ENCODE measurements at regions not wholly inside any gene's neighbourhood (a gene's known extent, or its start where the extent isn't known, plus 50 kb on each side); places are given as distances from the start of the nearest gene placed in this dataset.
"Not testable (repeated sequence)": the region's sequence is repeated elsewhere in the genome, so short reads cannot be mapped to it uniquely, and the experiment has no call there.

DNA sequence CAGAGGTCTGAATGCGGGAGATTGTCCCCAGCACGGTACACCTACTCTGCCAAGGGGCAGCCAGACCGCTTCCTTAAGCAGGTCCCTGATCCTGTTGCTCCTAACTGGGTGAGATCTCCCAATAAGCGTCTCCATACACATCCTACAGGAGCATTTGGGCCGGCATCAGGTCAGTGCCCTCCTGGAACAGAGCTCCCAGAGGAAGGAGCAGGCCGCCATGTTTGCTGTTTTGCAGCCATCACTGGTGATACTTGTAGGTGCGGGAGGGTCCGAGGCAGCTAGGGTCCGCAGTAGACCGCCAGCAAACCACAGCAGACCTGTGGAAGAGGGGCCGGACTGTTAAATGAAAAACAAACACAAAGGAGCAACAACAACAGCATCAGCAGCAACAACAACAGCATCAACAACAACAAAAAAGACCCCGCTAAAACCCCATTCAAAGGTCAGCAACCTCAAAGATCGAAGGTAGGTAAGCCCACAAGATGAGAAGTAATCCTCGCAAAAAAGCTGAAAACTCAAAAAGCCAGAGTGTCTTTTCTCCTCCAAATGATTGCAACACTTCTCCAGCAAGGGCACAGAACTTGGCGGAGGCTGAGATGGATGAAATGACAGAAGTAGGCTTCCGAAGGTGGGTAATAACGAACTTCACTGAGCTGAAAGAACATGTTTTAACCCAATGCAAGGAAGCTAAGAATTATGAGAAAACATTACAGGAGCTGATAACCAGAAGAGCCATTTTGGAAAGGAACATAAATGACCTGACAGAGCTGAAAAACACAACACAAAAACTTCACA is 79.0 kb upstream of the CDH7 start:
- H3K27ac Mint-ChIP-seq = no peak overlapping the region
- Histone ChIP-seq H3K27ac (ENCODE audit: low read depth, low read length) (no peak overlapping the region), H3K4me1 (ENCODE audit: control insufficient read depth, insufficient read depth, low read length) (no peaks in the 10 kb centered on the region), H3K9me3 (ENCODE audit: control insufficient read depth, low read length) (no peaks in the 10 kb centered on the region), H3K27me3 (ENCODE audit: control insufficient read depth, insufficient read depth, low read length, poor library complexity, severe bottlenecking) (no peaks in the 10 kb centered on the region), H3K4me3 (ENCODE audit: low read length) (no peak overlapping the region), H3K36me3 (ENCODE audit: control insufficient read depth, insufficient read depth, low read length) (no peaks in the 10 kb centered on the region), H3K9ac (ENCODE audit: extremely low read depth, low read length, poor library complexity, severe bottlenecking) (no peak overlapping the region)
- H3K27me3 Mint-ChIP-seq (ENCODE audit: insufficient read depth) = no peaks in the 10 kb centered on the region
- H3K36me3 Mint-ChIP-seq (ENCODE audit: low read depth) = no peaks in the 10 kb centered on the region
- no peak for TF ChIP-seq CTCF (conservative IDR thresholded peaks at IDR 0.05)
- H3K9me3 Mint-ChIP-seq = no peaks in the 10 kb centered on the region
- no peak for DNase-seq
- H3K4me1 Mint-ChIP-seq = peaks cover 6% of the 10 kb centered on the region
- WGBS, 2 experiments (ENCODE audit: insufficient coverage in 1 of 2, insufficient read length in 1 of 2) = 92 to 100% methylated on average over 8 to 17 of the region's 17 CpGs
- no peak overlapping the region for H3K4me3 Mint-ChIP-seq

DNA sequence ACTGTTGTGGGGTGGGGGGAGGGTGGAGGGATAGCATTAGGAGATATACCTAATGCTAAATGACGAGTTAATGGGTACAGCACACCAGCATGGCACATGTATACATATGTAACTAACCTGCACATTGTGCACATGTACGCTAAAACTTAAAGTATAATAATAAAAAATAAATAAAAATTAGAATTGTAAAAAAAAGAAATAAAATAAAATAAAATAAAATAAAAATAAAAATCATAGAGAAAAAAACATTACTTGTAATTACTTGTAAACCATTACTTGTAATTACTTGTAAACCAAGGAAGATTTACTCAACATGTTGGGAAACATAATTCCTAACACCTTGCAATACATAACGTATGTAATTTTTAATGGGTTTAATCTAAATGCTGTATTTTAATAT is 80.7 kb upstream of the CDH7 start:
- not testable (repeated sequence) for H3K27ac Mint-ChIP-seq; H3K4me1 Mint-ChIP-seq; H3K27me3 ChIP-seq (ENCODE audit: control insufficient read depth, insufficient read depth, low read length, poor library complexity, severe bottlenecking); H3K36me3 Mint-ChIP-seq (ENCODE audit: low read depth); H3K4me1 ChIP-seq (ENCODE audit: control insufficient read depth, insufficient read depth, low read length); H3K4me3 Mint-ChIP-seq; H3K9me3 Mint-ChIP-seq; H3K9me3 ChIP-seq (ENCODE audit: control insufficient read depth, low read length); H3K27me3 Mint-ChIP-seq (ENCODE audit: insufficient read depth); H3K36me3 ChIP-seq (ENCODE audit: control insufficient read depth, insufficient read depth, low read length); H3K4me3 ChIP-seq (ENCODE audit: low read length); H3K27ac ChIP-seq (ENCODE audit: low read depth, low read length); DNase-seq; H3K9ac ChIP-seq (ENCODE audit: extremely low read depth, low read length, poor library complexity, severe bottlenecking)
- WGBS, 2 experiments (ENCODE audit: insufficient coverage in 1 of 2, insufficient read length in 1 of 2) = no CpG with 5 or more reads among the region's 3 CpGs

- no peaks in the 10 kb centered on the region for H3K27me3 Mint-ChIP-seq (ENCODE audit: insufficient read depth)
- WGBS, 2 experiments (ENCODE audit: insufficient coverage in 1 of 2, insufficient read length in 1 of 2) = 85 to 91% methylated on average over 1 of the region's 1 CpG
These were observed 89.4 kb upstream of the CDH7 start for GRCh38 chr18:65661391-65661790.

More at GRCh38 chr18:65661391-65661790, 89.4 kb upstream of the CDH7 start:
- H3K36me3 Mint-ChIP-seq (ENCODE audit: low read depth) = no peaks in the 10 kb centered on the region
- no peaks in the 10 kb centered on the region for H3K4me1 Mint-ChIP-seq
- Histone ChIP-seq H3K27ac (ENCODE audit: low read depth, low read length) (no peak overlapping the region), H3K36me3 (ENCODE audit: control insufficient read depth, insufficient read depth, low read length) (no peaks in the 10 kb centered on the region), H3K4me1 (ENCODE audit: control insufficient read depth, insufficient read depth, low read length) (no peaks in the 10 kb centered on the region), H3K4me3 (ENCODE audit: low read length) (no peak overlapping the region), H3K9me3 (ENCODE audit: control insufficient read depth, low read length) (no peaks in the 10 kb centered on the region), H3K9ac (ENCODE audit: extremely low read depth, low read length, poor library complexity, severe bottlenecking) (no peak overlapping the region), H3K27me3 (ENCODE audit: control insufficient read depth, insufficient read depth, low read length, poor library complexity, severe bottlenecking) (no peaks in the 10 kb centered on the region)
- no peak overlapping the region for H3K27ac Mint-ChIP-seq
- no peak for TF ChIP-seq CTCF (conservative IDR thresholded peaks at IDR 0.05)
- H3K4me3 Mint-ChIP-seq = no peak overlapping the region
- DNase-seq = no peak
- H3K9me3 Mint-ChIP-seq = no peaks in the 10 kb centered on the region

All from endodermal cell (in vitro differentiated cells).